ENCODE measurements at regions not wholly inside any gene's neighbourhood (a gene's known extent, or its start where the extent isn't known, plus 50 kb on each side); places are given as distances from the start of the nearest gene placed in this dataset.
A peak's percentile ranks its signal among the peaks of the same experiment; 100 is the strongest.

DNA sequence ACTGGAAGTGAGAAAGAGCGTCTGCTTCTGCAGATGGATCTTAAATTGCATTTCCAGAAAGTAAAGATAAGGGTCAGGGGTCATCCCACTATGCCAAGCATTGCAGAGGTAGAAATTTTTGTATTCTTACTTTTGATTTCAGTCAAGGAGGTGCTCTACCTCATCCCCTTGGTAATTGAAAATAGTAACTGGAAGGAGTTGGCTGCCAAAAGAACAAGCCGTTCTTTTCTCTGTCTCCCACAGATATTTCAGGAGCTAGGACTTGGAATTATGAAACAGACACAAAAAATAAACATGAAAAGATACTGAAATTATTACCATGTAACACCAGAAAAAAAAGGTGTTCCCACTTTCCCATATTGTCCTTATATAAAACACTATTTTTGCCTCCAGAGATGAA is 309.9 kb upstream of the UMPS start:
- Histone ChIP-seq H3K36me3 (peaks cover 0 to 10% (median 0%) of the 10 kb centered on the region in 3 donors), H3K27me3 (no peaks in the 10 kb centered on the region), H3K4me1 (no peaks in the 10 kb centered on the region), H3K27ac (peak overlapping the region in 1 of 4 donors; percentile 68), H3K9me3 (no peaks in the 10 kb centered on the region), H3K4me3 (no peak overlapping the region)
- no peak for TF ChIP-seq EP300 (IDR thresholded peaks at IDR 0.05)
- TF ChIP-seq, protein P1, sequence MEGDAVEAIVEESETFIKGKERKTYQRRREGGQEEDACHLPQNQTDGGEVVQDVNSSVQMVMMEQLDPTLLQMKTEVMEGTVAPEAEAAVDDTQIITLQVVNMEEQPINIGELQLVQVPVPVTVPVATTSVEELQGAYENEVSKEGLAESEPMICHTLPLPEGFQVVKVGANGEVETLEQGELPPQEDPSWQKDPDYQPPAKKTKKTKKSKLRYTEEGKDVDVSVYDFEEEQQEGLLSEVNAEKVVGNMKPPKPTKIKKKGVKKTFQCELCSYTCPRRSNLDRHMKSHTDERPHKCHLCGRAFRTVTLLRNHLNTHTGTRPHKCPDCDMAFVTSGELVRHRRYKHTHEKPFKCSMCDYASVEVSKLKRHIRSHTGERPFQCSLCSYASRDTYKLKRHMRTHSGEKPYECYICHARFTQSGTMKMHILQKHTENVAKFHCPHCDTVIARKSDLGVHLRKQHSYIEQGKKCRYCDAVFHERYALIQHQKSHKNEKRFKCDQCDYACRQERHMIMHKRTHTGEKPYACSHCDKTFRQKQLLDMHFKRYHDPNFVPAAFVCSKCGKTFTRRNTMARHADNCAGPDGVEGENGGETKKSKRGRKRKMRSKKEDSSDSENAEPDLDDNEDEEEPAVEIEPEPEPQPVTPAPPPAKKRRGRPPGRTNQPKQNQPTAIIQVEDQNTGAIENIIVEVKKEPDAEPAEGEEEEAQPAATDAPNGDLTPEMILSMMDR (IDR thresholded peaks at IDR 0.05), result no peak
- no peak for TF ChIP-seq POLR2A (IDR thresholded peaks at IDR 0.05)
- WGBS, 2 donors, result 70 to 85% methylated on average over 2 of the region's 2 CpGs
- no peak for DNase-seq (ENCODE audit: low spot score in 2 of 2)

DNA sequence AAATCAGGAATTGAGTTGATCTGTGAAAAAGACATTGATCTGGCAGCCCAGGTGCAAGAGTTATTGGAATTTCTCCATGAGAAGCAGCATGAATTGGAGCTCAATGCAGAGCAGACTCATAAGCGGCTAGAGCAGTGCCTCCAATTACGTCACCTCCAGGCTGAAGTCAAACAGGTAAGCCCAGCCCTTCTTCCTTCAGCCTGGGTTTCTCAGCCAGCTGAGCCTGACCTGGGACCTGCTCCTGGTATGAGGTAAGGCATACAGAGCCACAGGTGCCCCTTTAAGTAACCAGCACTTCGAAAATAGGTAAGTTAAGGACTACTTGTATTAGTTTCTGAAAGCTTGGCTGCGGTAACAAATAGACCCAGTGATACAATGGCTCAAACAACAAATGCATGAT is 307.4 kb upstream of the UMPS start:
- DNase-seq (ENCODE audit: low spot score in 2 of 2), result no peak
- Histone ChIP-seq H3K27me3 (no peaks in the 10 kb centered on the region), H3K36me3 (no peaks in the 10 kb centered on the region), H3K4me1 (no peaks in the 10 kb centered on the region), H3K9me3 (no peaks in the 10 kb centered on the region), H3K4me3 (no peak overlapping the region), H3K27ac (no peak overlapping the region)
- TF ChIP-seq EP300 (IDR thresholded peaks at IDR 0.05) (no peak), POLR2A (IDR thresholded peaks at IDR 0.05) (no peak)
- TF ChIP-seq, protein P1 (IDR thresholded peaks at IDR 0.05), result no peak
- 91 to 95% methylated on average over 4 of the region's 4 CpGs for WGBS, 2 donors

DNA sequence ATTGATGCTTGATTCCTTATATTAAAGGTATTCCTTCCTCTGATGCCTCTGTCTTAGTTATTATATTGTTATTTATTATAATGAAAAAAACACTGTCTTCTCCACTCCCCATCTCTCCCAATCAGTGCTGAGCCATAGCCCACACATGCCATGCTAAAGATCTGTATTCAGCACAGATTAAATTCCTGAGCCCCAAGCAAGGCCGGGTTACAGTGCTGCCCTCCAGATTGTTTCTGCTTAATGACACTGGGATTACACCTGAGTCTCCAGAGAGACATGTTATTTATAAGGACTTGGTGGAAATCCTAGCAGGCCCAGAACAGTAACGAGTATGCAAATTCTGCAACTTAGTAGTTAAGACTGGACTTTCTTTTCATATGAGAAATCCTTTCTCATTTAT is 305.9 kb upstream of the UMPS start:
- 87 to 89% methylated on average over 2 of the region's 2 CpGs for WGBS, 2 donors

DNA sequence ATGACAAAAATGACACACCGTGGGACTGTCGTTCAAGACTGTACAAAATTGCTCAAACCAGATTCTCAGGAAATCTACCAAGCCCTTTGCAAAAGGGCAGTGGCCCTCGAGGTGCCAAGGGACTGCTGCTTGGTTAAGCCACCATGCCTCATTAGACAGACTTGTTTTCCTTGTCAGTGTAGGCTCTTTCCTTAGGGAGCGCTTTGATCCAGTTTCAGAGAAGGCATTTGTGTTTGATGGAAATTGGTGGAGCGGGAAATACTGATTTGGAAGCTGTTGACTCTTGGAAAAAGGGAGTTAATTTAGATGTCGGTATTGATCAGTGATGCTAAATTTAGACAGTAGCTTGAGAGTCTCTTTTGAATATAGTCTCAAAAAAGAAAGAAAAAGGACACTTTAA is 304.3 kb upstream of the UMPS start:
- Histone ChIP-seq H3K4me1 (no peaks in the 10 kb centered on the region), H3K9me3 (no peaks in the 10 kb centered on the region), H3K27me3 (no peaks in the 10 kb centered on the region), H3K27ac (no peak overlapping the region), H3K4me3 (no peak overlapping the region), H3K36me3 (no peaks in the 10 kb centered on the region)
- WGBS, 2 donors, result 88 to 90% methylated on average over 6 of the region's 6 CpGs
- no peak for DNase-seq (ENCODE audit: low spot score in 2 of 2)
- TF ChIP-seq, protein P1 (IDR thresholded peaks at IDR 0.05), result no peak
- TF ChIP-seq POLR2A (IDR thresholded peaks at IDR 0.05) (no peak), EP300 (IDR thresholded peaks at IDR 0.05) (no peak)

More for the DNA sequence above, 305.9 kb upstream of the UMPS start:
- no peaks in the 10 kb centered on the region for H3K9me3 ChIP-seq
- TF ChIP-seq, protein P1 (IDR thresholded peaks at IDR 0.05), result no peak
- TF ChIP-seq POLR2A (IDR thresholded peaks at IDR 0.05) (no peak), EP300 (IDR thresholded peaks at IDR 0.05) (no peak)
- H3K27ac ChIP-seq, result no peak overlapping the region
- no peaks in the 10 kb centered on the region for H3K4me1 ChIP-seq
- no peak overlapping the region for H3K4me3 ChIP-seq
- H3K36me3 ChIP-seq, result no peaks in the 10 kb centered on the region
- DNase-seq (ENCODE audit: low spot score in 2 of 2), result no peak
- no peaks in the 10 kb centered on the region for H3K27me3 ChIP-seq

DNA sequence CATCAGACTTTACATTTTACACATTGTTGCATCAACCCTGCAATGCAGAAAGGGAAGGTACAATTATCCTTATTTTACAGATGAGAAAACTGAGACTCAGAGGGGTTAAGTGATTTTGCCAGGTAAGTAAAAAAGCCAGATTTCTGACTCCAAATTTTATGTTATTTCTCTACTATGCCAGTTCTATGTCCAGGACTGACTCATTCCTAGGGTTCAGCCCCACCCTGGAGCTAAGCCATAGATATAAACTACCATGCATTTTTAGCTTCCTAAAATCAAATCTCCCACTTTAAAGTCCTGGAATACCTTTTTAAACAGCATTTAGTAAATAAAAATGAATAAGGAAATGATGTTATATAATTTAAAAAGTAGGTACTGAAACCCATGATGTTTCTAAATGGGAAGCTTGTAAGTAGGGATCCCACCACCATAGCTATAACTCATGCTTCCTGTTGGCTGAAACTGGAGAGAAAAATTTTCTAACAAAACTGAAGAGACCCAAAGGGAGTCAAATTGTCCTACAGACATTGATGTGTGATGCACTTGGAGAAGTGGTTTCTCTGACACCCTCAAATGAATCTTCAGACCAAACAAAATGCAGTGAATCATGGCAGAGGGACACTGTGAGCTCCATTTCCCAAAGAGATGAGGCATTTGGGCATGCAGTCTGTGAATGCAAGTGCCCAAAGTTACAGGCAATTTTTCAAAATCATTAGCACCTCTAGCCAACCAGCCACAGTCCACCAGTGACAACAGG is 301.7 kb upstream of the UMPS start:
- Histone ChIP-seq H3K27ac (no peak overlapping the region), H3K27me3 (no peaks in the 10 kb centered on the region), H3K9me3 (no peaks in the 10 kb centered on the region), H3K4me1 (no peaks in the 10 kb centered on the region), H3K4me3 (no peak overlapping the region), H3K36me3 (no peaks in the 10 kb centered on the region)
- no peak for DNase-seq (ENCODE audit: low spot score in 2 of 2)
- TF ChIP-seq POLR2A (IDR thresholded peaks at IDR 0.05) (no peak), EP300 (IDR thresholded peaks at IDR 0.05) (no peak)
- TF ChIP-seq, protein P1 (IDR thresholded peaks at IDR 0.05), result no peak
